NCI-H526 (cell line): ENCODE measurements at regions not wholly inside any gene's neighbourhood (a gene's known extent, or its start where the extent isn't known, plus 50 kb on each side); places are given as distances from the start of the nearest gene placed in this dataset.

Experiments used
- DNase-seq, 2 experiments: peaks; one replicate each; lab custom pipeline; 2025; lab: John Stamatoyannopoulos, UW

DNA sequence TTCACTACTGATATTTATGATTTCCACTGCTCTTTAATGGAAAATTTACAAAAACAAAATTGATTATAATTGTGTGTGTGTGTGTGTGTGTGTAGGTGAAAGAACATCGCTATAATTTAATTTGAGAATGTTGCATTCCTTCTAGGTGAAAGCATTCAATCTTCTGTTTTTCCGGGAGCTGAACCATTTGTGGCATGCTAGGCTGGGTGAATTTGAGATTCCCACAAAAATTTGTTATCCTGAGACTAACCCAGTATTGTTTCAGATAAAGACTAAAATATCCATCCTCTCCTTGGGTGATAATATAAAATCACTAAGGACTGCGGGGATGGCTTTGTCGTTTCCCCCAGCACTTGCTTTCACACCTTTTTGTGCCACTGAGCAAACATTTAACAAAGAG lies 911.2 kb upstream of the PIK3C3 start:
- DNase-seq = no peak

DNA sequence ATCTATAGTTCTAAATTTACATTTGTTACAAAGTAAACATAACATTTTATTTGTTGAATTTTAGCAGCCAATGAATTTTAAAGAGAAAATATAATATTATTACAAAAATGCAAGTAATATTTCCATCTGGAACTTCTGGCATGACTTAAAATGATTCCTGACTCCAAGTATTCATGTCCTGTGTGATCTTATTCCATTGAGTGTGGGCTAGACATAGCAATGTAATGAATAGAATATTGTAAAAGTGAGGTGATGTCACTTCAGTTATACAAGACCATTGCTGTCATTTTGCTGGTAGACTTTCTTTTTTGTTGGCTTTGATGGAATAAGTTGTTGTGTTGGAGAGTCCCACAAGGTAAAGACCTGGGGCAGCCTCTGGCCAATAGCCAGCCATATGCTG lies 912.2 kb upstream of the PIK3C3 start:
- DNase-seq = no peak

DNA sequence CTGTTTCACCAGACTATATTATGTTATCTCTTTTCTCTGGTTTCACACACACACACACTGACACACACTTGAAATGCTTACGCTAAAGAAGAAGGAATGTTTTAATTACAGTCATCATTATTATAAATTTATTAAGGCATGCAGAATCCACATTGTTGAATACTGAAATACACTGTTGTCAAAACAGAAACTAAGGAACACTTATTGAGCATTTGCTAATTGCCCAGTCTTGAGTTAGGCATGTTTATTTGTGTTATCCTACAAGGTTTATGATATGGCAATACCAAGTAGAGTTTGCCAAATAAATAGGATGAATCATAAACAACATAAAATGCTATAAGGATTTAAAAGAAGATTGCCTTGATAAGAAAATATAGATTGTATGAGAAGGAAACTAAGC lies 917.0 kb upstream of the PIK3C3 start:
- no peak for DNase-seq

DNA sequence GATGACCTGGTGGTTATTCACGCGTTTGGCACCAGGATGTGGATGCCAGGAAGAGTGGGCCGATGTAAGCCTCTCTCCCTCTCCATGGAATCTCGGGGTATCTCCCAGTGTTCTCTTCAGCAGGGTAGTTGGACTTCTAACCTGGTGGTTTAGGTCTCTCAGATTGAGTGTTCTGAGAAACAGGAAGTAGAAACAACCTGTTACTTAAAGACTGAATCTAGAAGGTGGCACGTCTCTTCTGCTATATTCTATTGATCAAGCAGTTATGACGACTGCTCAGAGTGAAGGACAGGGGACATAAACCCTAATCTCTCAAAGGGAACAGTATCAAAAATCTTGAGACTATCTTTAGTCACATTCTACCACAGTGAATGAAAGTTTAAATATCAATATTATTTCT lies 918.7 kb upstream of the PIK3C3 start:
- no peak for DNase-seq

DNA sequence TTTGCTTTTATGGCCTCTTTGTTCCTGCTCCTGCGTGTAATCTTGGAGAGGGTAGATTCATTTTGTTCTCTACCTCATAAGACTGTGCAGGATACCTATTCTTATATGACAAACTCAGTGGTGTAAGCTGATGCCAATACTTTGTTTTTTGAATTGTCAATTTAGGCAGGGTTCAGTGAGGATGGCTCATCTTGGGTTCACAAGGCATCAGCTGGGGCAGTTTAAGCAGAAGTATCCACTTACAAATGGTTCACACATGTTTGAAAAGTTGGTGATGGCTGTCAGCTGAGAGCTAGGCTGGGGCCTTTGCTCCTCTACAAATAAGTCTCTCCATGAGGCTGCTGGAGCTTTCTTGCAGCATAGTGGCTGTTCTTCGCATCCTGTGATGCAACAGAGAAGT lies 920.6 kb upstream of the PIK3C3 start:
- no peak for DNase-seq

DNA sequence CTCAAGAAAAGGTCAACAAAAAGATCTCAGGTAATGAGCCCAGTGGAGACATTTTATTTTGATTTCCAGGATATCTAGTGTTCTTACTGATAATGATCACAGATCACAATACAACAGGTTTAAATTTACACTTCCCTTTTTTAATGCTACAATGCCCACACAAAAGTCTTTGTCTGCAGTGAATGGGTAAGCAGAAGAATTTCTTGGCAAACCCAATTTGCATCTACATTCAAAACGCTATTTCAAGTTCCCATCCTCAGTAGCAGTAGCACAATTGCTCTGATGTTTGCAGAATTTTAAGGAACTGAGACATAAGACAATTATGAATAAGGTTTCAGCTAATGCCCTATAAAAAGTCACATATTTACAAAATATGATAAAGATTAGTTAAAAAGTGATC lies 929.4 kb upstream of the PIK3C3 start:
- DNase-seq = peak in 1 of 2 experiments; percentile 1

DNA sequence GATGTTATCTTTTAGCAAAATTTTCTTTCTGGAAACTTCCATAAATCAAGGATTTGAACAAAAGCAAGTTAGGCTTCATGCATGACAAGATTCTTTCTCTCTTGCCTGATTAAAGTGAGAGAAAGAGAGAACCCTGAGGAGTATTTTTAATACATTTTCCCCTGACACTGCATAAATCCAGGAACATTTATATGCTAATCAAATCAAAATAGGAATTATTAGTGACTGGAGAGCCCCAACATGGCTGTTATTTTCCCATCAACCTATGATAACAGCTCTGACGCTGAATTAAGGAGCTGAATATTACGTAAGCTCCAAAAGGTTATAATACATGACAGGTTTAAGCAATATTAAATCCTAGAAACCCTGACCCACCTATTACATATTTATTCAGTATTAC lies 930.2 kb upstream of the PIK3C3 start:
- no peak for DNase-seq

DNA sequence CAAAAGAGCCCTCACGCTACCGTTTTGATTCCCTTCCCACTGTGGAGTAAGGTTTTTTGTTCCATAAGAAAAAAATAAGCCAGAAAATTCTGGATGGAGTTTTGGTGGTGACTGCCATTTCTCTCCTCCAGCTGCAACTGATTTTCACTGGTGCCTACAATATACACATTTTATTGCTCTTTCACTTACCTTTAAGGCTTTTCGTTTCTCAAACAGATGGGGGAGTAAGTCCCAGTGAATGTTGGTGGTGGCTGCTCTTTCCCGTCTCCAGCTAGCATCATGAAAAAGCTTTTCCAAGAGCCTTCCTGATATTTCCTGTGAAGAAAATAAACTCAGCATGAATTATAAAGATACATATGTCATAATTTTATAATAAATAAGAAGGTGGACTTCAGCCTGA lies 932.5 kb upstream of the PIK3C3 start:
- no peak for DNase-seq

DNA sequence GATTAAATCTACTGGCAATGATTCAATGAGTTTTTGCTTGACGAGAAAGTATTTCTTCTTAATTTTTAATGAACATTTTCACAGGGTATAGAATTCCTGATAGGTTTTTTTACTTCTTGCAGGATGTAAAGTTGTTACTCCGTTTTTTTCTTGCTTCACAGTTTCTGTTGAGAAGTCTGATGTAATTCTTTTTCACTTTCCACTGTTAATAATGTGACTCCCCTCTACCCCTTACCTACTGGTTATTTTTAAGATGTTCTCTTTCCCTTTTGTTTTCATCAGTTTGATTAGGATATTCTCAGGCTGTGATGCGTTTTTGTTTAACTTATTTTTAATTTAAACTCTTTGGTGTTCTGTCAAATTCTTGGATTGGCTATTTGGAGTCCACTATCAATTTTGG lies 933.9 kb upstream of the PIK3C3 start:
- DNase-seq = no peak

DNA sequence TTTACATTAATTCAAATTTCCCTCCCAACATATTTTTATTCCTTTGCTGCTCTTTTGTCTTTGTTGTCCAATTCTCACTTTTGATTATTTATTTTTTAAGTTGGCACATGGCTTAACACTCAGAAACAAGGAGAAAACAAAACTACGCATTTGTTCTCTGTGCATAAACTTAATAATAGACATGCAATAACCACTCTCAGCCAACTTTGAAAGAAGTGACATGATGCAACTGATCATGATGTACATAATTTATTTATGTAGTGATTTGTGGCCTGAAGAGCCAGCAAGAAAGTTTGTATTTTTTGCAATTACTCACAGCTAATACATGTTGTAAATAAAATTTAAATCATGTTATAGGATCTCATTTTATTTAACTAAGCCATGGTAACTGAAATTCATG lies 942.8 kb upstream of the PIK3C3 start:
- no peak for DNase-seq

DNA sequence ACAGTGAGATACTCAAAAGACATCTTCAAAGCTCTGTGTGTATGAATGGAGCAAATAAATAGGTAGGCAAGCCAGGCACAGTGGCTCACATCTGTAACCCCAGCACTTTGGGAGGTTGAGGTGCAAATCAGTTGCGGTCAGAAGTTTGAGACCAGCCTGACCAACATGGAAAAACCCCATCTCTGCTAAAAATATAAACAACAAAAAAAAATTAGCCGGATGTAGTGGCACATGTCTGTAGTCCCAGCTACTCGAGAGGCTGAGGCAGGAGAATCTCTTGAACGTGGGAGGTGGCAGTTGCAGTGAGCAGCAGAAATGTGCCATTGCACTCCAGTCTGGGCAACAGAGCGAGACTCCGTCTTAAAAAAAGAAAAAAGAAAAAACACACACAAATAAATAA lies 945.1 kb upstream of the PIK3C3 start:
- no peak for DNase-seq

DNA sequence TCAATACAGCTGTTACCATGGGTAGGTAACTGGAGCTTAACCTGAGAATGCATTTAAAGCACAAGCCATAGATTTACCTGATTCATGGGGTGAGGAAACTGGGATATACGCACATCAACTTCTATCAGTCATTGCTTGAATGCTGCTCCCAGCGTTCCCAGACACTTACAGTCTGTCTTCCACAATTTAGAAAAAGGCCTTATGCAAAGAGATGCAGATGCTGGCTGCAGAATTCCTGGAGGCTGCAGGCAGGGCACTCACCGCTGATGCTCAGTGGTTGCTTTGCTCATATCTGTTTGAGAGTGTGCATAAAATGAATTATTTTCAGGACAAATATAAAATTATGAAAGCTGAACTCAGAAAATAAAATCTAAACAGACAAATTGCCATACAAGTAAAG lies 950.7 kb upstream of the PIK3C3 start:
- peak in 1 of 2 experiments; percentile 13 for DNase-seq

DNA sequence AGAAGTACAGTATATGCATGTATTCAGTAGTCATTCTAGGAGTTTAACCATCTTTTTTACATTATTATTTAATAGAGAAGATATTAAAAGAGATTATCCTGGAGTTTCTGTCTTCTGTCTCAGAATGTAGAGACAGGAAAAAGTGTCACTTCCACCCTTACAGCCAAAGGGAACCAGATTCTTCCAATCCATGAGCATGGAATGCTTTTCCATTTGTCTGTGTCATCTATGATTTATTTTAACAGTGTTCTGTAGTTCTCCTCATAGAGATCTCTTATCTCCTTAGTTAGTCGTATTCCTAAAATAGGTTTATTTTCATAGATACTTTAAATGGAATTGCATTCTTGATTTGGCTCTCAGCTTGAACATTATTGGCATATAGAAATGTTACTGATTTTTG lies 959.5 kb upstream of the PIK3C3 start:
- no peak for DNase-seq

DNA sequence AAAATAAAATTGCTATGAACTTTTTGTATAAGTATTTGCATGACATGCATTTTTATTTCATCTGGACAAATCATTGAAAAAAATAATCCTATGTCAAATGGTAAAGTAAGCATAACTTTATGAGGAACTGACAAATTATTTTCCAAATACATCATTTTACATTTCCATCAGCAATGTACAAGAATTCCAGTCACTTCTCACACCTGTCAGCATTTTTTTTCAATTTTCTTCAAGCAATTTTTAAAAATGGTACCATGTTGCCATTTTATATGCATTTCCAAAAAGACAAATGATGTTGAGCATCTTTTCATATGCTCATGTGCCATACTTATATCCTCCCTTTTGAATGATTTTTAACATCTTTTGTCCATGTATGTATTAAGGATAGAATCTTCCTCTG lies 961.7 kb upstream of the PIK3C3 start:
- DNase-seq = no peak

DNA sequence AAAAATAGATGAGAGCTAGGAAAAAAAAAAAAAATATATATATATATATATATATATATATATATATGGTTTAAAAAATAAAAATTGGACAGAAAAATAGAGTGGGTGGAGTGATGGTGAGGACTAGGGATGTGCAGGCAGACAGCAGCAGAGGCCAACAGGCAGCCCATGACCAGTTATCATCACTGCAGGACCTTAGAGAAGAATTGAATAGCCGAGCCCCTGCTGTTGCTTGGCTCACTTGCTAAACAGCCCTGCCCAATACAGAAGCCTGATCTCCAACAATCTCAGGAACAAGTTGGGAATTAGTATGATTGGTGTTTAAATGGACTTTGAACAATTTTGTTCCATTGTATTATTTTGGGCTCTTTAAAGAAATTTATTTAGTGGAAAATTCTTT lies 967.5 kb upstream of the PIK3C3 start:
- DNase-seq = no peak

DNA sequence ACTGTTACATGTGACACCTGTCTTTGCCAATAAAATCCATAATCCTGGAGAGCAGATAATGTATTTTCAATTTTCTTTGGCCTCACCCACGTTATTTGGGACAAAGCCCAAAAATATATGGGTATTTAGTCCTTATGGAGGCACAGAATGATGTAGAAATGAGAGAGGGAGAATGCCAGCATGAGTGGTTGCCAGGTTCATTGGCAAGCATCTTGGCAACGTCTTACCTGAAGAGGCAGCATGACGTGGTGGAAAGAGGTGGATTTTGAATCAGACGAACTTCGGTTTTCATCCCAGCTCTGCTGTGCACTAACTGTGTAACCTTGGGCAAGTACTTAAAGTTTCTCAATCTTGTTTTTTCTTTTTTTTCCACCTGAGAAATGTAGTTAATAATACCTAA lies 969.6 kb upstream of the PIK3C3 start:
- DNase-seq = no peak

DNA sequence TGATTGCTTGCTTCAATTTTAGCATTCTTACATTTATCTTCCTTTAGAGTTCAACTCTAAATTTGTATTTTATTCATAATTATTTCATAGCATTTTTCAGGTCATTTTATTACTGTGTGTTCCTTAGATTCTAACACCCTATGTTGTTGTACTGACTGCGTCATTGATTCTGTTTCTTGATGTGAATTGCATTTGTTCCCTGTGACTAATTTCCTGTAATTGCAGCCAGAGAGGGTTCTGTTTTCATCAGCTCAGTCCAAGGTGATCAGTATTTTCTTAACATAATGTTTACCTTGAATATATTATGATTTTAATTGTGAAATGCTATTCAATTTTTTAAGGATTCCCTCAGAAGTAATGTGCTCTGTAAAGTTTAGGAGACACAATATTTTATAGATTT lies 970.2 kb upstream of the PIK3C3 start:
- no peak for DNase-seq

DNA sequence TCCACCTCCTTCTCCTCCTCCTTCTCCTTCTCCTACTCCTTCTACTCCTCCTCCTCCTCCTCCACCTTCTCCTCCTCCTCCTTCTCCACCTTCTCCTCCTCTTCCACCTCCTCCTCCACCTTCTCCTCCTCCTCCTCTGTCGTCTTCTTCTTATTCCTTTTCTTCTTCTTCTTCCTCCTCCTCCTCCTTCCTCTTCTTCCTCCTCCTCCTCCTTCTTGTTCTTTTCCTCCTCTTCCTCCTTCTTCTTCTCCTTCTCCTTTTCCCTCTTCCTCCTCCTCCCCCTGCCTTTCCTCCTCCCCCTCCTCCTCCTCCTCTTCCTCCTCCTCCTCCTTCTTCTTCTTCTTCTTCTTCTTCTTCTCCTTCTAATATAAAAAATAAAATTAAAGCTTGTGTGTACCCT lies 971.2 kb upstream of the PIK3C3 start:
- DNase-seq = no peak

DNA sequence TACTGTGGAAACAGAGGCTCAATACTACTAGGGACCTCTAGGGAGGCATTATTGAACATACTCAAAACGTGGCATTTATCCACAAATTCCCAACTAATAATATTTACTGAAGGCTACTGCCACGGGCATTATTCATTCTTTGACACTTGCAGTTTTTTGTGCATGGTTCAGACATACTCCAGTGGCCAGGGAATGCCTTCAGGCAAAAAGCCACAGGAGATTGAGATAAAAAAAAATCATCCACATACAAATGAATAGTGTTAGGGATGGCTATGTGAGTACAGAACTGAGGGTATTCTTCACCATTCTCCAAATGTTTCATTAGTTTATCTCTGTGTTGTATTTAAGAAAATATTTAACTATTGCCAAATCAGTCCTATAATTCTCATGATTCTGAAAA lies 974.9 kb upstream of the PIK3C3 start:
- DNase-seq = no peak

DNA sequence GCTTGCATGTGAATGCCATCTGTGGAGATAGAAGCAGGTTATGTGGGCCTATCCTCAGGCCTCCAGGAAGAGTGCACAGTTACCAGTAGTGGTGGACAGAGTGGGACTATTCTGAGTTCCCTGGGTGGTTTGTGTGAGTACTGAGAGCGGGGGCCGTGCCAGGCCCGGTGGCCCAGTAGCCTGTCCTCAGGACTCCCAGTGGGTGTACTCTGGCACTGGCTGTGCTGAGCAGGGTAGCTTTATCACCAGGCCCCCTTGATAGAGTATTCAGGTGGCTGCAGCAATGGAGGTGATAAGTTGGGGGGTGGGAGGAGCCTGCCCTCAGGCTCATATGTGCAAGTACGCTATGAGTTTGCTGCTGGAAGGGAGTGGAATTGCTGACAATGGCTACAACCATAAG lies 979.0 kb upstream of the PIK3C3 start:
- no peak for DNase-seq

DNA sequence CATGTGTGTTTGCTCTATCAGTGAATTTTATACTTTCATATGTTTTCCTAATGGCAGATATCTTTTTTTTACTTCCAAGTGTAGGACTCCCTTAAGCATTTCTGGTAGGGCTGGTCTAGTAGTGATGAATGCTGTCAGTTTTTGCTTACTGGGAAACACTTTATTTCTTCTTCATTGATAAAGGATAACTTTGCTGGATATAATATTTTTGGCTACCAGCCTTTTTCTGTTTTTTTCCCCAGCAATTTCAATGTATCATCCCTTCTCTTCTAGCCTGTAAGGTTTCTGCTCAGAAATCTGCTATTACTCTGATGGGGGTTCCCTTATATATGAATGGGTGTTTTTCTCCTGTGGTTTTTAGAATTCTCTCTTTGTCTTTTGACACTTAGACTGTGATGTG lies 980.6 kb upstream of the PIK3C3 start:
- no peak for DNase-seq

DNA sequence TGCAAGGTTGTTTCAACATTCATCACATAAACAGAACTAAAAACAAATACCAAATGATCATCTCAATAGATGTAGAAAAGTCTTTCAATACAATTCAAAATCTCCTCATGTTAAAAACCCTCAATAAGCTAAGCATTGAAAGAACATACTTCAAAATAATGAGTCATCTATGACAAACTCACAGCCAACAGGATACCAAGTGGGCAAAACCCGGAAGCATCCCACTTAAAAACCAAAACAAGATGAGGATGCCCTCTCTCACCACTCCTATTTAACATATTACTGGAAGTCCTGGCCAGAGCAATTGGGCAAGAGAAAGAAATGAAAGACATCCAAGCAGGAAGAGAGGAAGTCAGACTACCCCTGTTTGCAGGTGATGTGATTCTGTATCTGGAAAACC lies 992.2 kb upstream of the PIK3C3 start:
- no peak for DNase-seq

DNA sequence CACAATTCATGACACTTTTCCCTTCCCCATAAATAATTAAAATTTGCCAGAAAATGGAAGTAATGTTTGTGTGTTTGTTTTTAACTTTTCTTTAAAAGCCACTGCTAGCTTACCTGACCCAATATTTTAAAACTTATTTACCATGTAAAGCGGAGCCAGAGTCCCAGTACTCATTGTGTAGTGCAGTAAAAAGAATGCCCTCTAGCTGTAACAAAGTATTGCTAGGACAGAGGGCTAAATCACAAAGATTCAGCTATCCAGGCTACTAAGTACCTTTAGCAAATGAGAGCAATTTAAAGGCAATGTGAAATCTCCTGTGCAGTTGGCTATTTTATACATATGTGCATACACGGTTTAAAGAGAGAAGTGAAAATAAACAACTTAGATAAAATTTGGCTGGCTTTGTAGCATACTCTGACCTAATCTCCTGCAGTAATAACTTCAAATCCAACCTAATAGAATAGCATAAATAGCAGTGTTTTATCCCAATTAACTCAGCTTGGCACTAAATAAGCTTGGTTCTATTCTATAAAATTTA lies 997.4 kb upstream of the PIK3C3 start:
- DNase-seq = no peak

DNA sequence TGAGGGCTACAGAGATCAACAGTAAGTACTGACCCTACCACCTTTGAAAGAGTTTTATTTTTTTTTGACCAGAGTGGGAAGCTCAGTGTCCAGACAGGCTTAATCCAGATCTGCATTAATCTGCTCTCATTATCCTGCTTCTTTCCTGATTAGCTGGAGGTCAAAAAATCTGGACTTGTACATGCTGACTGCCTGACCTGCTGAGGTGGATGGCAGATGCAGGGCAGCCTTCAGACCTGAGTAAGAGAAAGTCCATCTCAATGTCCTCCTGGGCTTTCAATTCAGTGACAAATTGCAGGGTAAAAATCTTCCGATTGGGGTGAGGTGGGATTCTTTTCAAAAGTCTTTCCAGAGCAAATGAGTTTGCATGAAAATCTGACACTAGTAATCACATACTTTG lies 998.8 kb upstream of the PIK3C3 start:
- DNase-seq = no peak

DNA sequence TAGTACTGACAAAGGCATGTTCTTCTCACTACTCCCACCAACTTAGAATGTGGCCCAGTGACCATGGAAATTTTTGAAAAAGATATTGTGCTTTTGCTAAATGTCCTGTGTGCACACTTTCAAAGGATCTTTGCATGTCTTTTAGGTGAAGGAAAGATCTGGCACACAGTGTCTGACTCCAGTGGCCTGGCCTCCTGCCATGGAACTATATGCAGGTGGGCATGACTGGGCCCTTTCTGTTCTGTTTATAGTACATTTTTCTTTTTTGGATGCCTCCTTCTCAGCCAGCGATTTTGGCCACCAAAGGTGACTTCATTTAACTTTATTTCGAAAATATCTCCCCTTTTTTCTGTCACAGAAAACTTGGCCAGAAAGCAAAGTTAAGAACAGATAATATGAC lies 999.7 kb upstream of the PIK3C3 start:
- DNase-seq = no peak
